Glutamatergic neuron (in vitro differentiated cells): ENCODE measurements at regions not wholly inside any gene's neighbourhood (a gene's known extent, or its start where the extent isn't known, plus 50 kb on each side); places are given as distances from the start of the nearest gene placed in this dataset.

Experiments used
- DNase-seq: peaks from one replicate; pipeline ENCODE4 v3.0.0; 2022
- H3K27ac Mint-ChIP-seq: one replicate; pipeline ENCODE4 v1.8.0; 2020; ENCODE audit warnings: mild to moderate bottlenecking, mixed read lengths, inconsistent platforms; ENCODE audit not compliant: unreplicated experiment
- H3K27me3 Mint-ChIP-seq: one replicate; pipeline ENCODE4 v1.8.0; 2020; ENCODE audit warnings: mild to moderate bottlenecking, moderate library complexity, mixed read lengths, inconsistent platforms; ENCODE audit not compliant: unreplicated experiment
- H3K36me3 Mint-ChIP-seq: one replicate; pipeline ENCODE4 v1.8.0; 2020; ENCODE audit warnings: mild to moderate bottlenecking, mixed read lengths, inconsistent platforms; ENCODE audit not compliant: unreplicated experiment
- H3K4me1 Mint-ChIP-seq: one replicate; pipeline ENCODE4 v1.8.0; 2020; ENCODE audit warnings: mild to moderate bottlenecking, low read depth, mixed read lengths, inconsistent platforms; ENCODE audit not compliant: unreplicated experiment
- H3K4me3 Mint-ChIP-seq: one replicate; pipeline ENCODE4 v1.8.0; 2020; ENCODE audit warnings: mild to moderate bottlenecking, mixed read lengths, inconsistent platforms; ENCODE audit not compliant: unreplicated experiment
- H3K9me3 Mint-ChIP-seq: one replicate; pipeline ENCODE4 v1.8.0; 2020; ENCODE audit warnings: mild to moderate bottlenecking, moderate library complexity, mixed read lengths, inconsistent platforms; ENCODE audit not compliant: unreplicated experiment
- TF ChIP-seq, protein P1 (sequence below): fragments of 200-600 bp; sonication (generic); IDR thresholded peaks from one replicate; pipeline ENCODE4 v1.5.0; 2021; ENCODE audit not compliant: partially characterized antibody, unreplicated experiment

GRCh38 chr11:92779746-92780145 lies 189.7 kb upstream of the MTNR1B start:
- peaks cover 2% of the 10 kb centered on the region for H3K27me3 Mint-ChIP-seq
- DNase-seq: no peak
- H3K9me3 Mint-ChIP-seq: no peaks in the 10 kb centered on the region
- H3K4me3 Mint-ChIP-seq: no peak overlapping the region
- no peak overlapping the region for H3K27ac Mint-ChIP-seq
- H3K36me3 Mint-ChIP-seq: no peaks in the 10 kb centered on the region
- H3K4me1 Mint-ChIP-seq: no peaks in the 10 kb centered on the region
- TF ChIP-seq, protein P1, sequence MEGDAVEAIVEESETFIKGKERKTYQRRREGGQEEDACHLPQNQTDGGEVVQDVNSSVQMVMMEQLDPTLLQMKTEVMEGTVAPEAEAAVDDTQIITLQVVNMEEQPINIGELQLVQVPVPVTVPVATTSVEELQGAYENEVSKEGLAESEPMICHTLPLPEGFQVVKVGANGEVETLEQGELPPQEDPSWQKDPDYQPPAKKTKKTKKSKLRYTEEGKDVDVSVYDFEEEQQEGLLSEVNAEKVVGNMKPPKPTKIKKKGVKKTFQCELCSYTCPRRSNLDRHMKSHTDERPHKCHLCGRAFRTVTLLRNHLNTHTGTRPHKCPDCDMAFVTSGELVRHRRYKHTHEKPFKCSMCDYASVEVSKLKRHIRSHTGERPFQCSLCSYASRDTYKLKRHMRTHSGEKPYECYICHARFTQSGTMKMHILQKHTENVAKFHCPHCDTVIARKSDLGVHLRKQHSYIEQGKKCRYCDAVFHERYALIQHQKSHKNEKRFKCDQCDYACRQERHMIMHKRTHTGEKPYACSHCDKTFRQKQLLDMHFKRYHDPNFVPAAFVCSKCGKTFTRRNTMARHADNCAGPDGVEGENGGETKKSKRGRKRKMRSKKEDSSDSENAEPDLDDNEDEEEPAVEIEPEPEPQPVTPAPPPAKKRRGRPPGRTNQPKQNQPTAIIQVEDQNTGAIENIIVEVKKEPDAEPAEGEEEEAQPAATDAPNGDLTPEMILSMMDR: no peak

GRCh38 chr11:92781151-92781550 lies 188.3 kb upstream of the MTNR1B start:
- H3K4me1 Mint-ChIP-seq: no peaks in the 10 kb centered on the region
- no peaks in the 10 kb centered on the region for H3K36me3 Mint-ChIP-seq
- H3K27me3 Mint-ChIP-seq: peaks cover 2% of the 10 kb centered on the region
- DNase-seq: no peak
- no peak overlapping the region for H3K27ac Mint-ChIP-seq
- TF ChIP-seq, protein P1: no peak
- H3K4me3 Mint-ChIP-seq: no peak overlapping the region
- H3K9me3 Mint-ChIP-seq: no peaks in the 10 kb centered on the region

DNA sequence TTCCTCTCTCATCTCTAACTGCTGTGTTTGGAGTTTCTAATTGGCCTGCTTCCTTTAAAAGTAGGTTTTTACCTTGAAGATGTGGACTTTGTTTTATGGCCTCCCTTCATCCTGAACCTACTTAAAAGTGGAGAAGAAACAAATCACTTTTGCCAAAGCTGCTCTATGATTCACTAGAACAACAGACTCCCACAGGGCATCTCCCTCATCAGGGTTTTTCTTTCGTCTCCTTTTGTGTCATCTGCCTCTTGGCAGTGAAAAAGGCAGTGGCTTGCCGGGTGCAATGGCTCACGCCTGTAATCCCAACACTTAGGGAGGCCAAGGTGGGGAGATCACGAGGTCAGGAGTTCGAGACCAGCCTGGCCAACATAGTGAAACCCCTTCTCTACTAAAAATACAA lies 186.6 kb upstream of the MTNR1B start:
- Mint-ChIP-seq H3K36me3 (no peaks in the 10 kb centered on the region), H3K4me1 (no peaks in the 10 kb centered on the region), H3K9me3 (no peaks in the 10 kb centered on the region), H3K27me3 (peaks cover 2% of the 10 kb centered on the region), H3K27ac (no peak overlapping the region), H3K4me3 (no peak overlapping the region)
- TF ChIP-seq, protein P1: no peak
- no peak for DNase-seq

DNA sequence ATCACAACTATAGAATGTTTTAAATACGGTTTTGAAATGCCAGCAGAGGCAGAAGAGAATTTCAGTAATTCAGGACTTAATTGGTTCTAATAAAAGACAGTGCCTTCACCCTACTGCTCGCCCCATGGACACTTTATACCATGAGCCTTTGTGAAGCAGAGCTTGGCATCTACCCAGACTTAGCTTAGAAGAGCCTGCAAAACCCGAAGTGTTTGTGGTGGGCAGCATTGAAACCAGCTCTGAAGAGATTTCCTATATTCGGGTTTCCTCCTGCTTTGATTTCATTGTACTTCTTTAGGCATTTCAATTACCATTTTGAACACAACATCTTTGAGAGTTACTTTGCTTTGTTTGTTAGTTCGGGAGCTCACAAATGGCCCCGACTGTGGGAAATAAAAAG lies 185.1 kb upstream of the MTNR1B start:
- no peaks in the 10 kb centered on the region for H3K36me3 Mint-ChIP-seq
- no peak overlapping the region for H3K27ac Mint-ChIP-seq
- H3K27me3 Mint-ChIP-seq: no peaks in the 10 kb centered on the region
- TF ChIP-seq, protein P1: no peak
- H3K4me1 Mint-ChIP-seq: no peaks in the 10 kb centered on the region
- H3K9me3 Mint-ChIP-seq: no peaks in the 10 kb centered on the region
- no peak for DNase-seq
- H3K4me3 Mint-ChIP-seq: no peak overlapping the region

- TF ChIP-seq, protein P1: no peak
- Mint-ChIP-seq H3K36me3 (no peaks in the 10 kb centered on the region), H3K4me1 (no peaks in the 10 kb centered on the region), H3K9me3 (no peaks in the 10 kb centered on the region), H3K27ac (no peak overlapping the region), H3K27me3 (no peaks in the 10 kb centered on the region), H3K4me3 (no peak overlapping the region)
- no peak for DNase-seq
Measured at GRCh38 chr11:92787638-92788037, 181.8 kb upstream of the MTNR1B start.
